HG03342 (cell line): ENCODE measurements at regions not wholly inside any gene's neighbourhood (a gene's known extent, or its start where the extent isn't known, plus 50 kb on each side); places are given as distances from the start of the nearest gene placed in this dataset.
"Not testable (repeated sequence)": the region's sequence is repeated elsewhere in the genome, so short reads cannot be mapped to it uniquely, and the experiment has no call there.

Experiments
- ATAC-seq: cut with Tn5 transposase; IDR thresholded peaks from one replicate; pipeline ENCODE4 v1.9.1; 2021; ENCODE audit warnings: mild to moderate bottlenecking, moderate library complexity; ENCODE audit not compliant: unreplicated experiment

- no peak for ATAC-seq
Observed at GRCh38 chr6:114995526-114995925, 652.7 kb upstream of the HS3ST5 start.

- peak; percentile 98 for ATAC-seq
Observed at GRCh38 chr6:114989279-114989964, 646.6 kb upstream of the HS3ST5 start.

- ATAC-seq: no peak
Observed at GRCh38 chr6:114987281-114987680, 644.5 kb upstream of the HS3ST5 start.

- ATAC-seq: no peak
Observed at GRCh38 chr6:114955363-114955762, 612.5 kb upstream of the HS3ST5 start.

GRCh38 chr6:114952229-114952628 lies 609.4 kb upstream of the HS3ST5 start:
- ATAC-seq: no peak

GRCh38 chr6:114945392-114945791 lies 602.6 kb upstream of the HS3ST5 start:
- ATAC-seq: no peak

GRCh38 chr6:114941078-114941477 lies 598.3 kb upstream of the HS3ST5 start:
- ATAC-seq: no peak

GRCh38 chr6:114940181-114940580 lies 597.4 kb upstream of the HS3ST5 start:
- ATAC-seq: no peak

GRCh38 chr6:114939630-114940029 lies 596.8 kb upstream of the HS3ST5 start:
- no peak for ATAC-seq

GRCh38 chr6:114936080-114936479 lies 593.3 kb upstream of the HS3ST5 start:
- no peak for ATAC-seq

GRCh38 chr6:114934079-114934478 lies 591.3 kb upstream of the HS3ST5 start:
- no peak for ATAC-seq

GRCh38 chr6:114928731-114929130 lies 585.9 kb upstream of the HS3ST5 start:
- ATAC-seq: not testable (repeated sequence)

GRCh38 chr6:114906096-114906495 lies 563.3 kb upstream of the HS3ST5 start:
- no peak for ATAC-seq

- ATAC-seq: no peak
Observed at GRCh38 chr6:114897536-114897935, 554.7 kb upstream of the HS3ST5 start.

GRCh38 chr6:114892211-114892610 lies 549.4 kb upstream of the HS3ST5 start:
- no peak for ATAC-seq

GRCh38 chr6:114888241-114888640 lies 545.4 kb upstream of the HS3ST5 start:
- ATAC-seq: no peak

GRCh38 chr6:114886670-114887436 lies 544.0 kb upstream of the HS3ST5 start:
- ATAC-seq: no peak

GRCh38 chr6:114879693-114880092 lies 536.9 kb upstream of the HS3ST5 start:
- ATAC-seq: no peak

GRCh38 chr6:114878091-114878490 lies 535.3 kb upstream of the HS3ST5 start:
- ATAC-seq: no peak

GRCh38 chr6:114874410-114874809 lies 531.6 kb upstream of the HS3ST5 start:
- no peak for ATAC-seq

- not testable (repeated sequence) for ATAC-seq
Observed at GRCh38 chr6:114865506-114865905, 522.7 kb upstream of the HS3ST5 start.

GRCh38 chr6:114863610-114864009 lies 520.8 kb upstream of the HS3ST5 start:
- ATAC-seq: no peak
